ENCODE measurements at regions not wholly inside any gene's neighbourhood (a gene's known extent, or its start where the extent isn't known, plus 50 kb on each side); places are given as distances from the start of the nearest gene placed in this dataset.

DNA sequence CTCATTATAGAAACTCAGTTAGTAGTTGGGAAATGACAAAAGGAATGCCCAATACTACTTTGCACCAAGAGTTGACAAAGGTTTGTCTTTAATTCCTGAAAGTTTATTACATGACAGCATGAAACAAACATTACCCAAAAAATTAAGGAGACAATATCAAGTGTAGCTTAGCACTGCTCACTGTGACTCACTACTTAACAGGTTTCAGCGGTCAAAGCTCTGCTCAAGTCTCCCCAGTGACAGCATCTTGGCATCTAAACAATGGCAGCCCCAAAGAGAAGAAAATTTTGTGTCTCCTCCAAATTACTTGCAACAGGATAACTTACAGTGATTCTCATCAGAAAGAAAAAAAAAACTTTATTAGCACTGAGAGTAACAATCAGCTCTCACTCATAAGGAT lies 1030.2 kb downstream of the EFNA5 start:
- TF ChIP-seq POLR2A (IDR thresholded peaks at IDR 0.05) (no peak), CTCF (IDR thresholded peaks at IDR 0.05) (no peak)
